Stimulated activated CD4-positive, alpha-beta T cell treated with anti-CD3 and anti-CD28 coated beads, TNF-alpha, amount 100 ng/mL, for 4 hours (primary cell): ENCODE measurements at regions not wholly inside any gene's neighbourhood (a gene's known extent, or its start where the extent isn't known, plus 50 kb on each side); places are given as distances from the start of the nearest gene placed in this dataset.

Source experiments
- DNase-seq, 3 experiments: peaks; one replicate each; pipeline ENCODE4 v3.0.0-alpha.2; 2020; ENCODE audit warnings: low read depth in 3 of 3

GRCh38 chr5:173763410-173763809 is 124.7 kb upstream of the CPEB4 start:
- no peak for DNase-seq

DNA sequence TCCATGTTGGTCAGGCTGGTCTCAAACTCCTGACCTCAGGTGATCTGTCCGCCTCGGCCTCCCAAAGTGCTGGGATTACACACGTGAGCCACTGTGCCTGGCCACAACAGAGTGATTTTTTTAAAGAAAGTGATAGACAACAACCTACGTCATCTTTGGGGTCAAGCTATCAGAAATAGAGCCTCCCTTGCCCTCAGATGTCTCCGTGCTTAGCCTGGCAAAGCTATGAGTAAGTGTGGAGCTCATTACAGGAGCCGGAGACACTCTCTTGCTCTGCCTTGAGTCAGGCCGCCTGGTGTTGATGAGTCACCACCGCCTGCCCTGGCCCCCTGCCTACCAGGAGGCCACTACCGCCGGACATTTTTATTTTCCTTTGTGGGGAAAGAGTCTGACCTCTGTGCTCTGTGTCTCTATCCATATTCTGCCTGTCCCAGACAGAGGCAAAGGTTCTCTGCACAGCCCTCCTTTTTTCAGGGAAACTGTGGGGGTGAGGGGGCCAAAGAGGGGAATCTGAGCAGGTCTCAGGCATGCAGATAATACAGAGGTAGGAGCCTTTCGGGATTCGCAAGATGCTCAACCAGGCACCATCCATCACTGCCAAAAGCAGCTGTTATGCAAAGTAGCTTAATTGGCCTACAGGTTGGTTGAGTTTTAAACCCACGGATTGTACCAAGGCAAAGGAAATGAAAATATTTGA is 123.7 kb upstream of the CPEB4 start:
- DNase-seq: no peak

DNA sequence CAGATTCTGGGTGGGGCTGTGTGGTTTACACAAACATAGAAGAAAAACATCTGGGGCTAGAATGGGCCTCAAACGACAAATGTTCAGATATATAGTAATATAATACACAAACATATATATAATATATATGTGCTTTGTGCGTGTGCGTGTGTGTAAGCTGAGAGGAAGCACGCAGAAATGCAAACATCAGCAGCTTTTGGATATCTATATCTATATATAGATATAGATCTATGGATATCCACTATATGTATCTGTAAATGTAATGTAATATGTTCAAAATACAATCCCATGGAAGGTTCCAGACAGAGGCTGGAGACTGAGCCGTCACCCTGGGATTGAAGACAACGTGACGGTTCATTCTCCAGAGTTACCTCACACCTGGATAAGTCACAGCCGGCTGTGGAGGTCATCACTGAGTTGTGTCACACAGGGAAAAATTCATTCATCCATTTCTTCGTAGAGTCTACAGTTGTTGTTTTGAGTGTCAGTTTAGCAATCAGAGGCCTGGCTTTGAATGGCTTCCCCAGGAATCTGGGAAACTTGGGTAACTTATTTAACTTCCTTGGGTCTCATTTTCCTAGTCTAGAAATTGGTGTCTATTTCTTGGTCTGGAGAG is 123.0 kb upstream of the CPEB4 start:
- DNase-seq: no peak

- no peak for DNase-seq
Measured at GRCh38 chr5:173765661-173766060, 122.5 kb upstream of the CPEB4 start.

DNA sequence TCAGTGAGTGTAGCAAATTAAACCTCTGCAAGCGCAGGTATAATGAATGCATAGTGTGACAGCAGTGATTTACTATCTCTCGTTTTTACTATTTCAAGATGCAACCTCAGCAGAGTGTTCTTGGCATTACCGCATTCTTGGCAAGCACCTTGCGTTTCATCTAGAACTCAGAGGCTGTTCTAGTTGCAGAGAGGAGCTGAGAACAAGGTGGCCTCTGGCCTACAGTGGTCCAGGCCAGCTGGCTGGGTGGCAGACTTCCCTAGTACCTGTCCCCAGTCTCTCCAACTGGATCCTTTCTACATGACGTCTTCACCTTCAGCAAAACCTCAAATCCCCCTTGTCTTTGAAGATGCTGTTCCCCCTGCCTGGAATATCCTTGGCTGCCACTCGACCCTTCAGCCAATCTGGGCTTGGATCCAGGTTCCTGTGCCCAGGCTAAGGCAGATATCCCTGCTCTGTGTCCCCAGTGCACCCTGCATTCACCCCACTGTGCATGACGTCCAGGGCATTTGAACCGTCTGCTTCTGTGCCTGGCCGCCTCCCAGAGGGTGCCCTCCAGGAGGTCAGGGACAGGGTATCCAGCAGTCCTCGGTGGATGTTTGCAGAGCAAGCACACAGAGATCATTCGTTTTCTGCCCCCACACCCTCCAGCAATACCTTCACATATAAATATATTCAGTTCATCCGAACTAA is 120.4 kb upstream of the CPEB4 start:
- DNase-seq: no peak

- DNase-seq: no peak
Measured at GRCh38 chr5:173768267-173768806, 119.8 kb upstream of the CPEB4 start.

- no peak for DNase-seq
Measured at GRCh38 chr5:173768891-173769290, 119.3 kb upstream of the CPEB4 start.

DNA sequence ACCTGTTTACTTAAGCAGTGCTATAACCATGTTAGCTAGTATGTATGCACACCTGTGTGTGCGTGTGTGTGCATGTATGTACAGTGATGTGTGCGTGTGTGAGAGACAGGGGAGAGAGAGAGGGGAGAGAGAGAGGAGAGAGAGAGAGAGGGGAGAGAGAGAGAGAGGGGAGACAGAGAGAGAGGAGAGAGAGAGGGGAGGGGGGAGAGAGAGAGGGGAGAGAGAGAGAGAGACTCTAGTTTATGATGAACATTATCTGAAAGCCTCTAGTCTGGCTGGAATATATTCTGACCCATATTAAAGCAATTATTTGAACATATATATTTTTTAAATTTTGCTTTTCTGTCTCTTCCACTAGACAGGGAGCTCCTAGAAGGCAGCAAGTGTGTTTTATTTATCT is 117.5 kb upstream of the CPEB4 start:
- DNase-seq: no peak

GRCh38 chr5:173771121-173771724 is 116.9 kb upstream of the CPEB4 start:
- no peak for DNase-seq

DNA sequence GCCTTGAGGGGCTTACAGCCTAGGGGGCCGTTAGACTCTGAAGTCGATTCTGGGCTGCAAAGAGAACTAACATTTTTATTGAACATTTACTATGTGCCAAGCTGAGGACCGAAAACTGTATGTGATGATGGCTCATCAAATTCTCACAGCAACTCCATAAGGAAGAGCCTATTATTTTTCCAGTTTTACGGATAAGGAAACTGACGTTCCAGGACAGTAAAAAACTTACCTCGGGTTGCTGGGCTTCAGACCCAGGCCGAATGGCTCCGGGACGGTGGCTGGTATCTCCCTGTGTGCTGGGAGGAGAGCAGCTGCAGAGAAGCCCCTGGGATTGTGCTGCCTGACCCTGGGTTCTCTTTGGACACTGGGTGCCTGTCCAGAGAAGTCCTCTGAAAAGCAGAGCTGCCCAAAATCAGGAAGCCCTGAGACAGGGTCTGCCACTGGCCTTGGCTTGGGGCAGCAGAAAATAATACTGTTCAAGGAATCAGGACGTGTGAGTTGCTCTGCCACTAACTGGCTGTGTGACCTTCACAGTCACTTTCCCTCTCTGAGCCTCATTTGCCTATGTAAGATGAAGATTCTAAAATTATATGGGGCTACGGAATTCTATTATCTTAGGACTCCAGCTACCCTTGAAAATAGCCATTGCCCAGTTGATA is 116.3 kb upstream of the CPEB4 start:
- DNase-seq: no peak

- DNase-seq: no peak
Measured at GRCh38 chr5:173772384-173773059, 115.6 kb upstream of the CPEB4 start.

DNA sequence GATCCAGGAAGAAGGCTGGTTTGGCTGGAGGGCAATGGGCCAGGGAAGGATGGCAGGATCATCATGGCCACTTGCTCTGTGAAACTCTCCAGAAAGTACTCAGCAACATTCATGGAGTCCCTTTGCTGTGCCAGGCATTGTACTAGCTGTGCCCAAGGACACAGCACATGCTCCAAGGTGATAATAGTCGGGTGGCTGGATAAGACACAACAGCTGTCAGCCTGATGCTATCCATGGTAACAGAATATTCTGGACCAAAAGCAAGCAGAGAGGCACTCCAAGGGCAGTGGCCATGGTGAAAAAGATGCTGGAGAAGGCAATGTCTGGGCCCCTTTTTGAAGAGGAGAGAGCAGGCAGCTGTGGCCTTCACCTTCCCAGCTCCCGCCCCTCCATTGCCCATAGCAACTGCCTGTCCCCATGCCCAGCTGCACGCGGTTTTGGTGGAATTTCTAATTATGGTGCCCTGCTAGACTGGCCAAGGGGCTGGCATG is 113.8 kb upstream of the CPEB4 start:
- DNase-seq: no peak

- no peak for DNase-seq
Measured at GRCh38 chr5:173775261-173776197, 112.6 kb upstream of the CPEB4 start.

GRCh38 chr5:173777149-173777548 is 111.0 kb upstream of the CPEB4 start:
- DNase-seq: no peak

DNA sequence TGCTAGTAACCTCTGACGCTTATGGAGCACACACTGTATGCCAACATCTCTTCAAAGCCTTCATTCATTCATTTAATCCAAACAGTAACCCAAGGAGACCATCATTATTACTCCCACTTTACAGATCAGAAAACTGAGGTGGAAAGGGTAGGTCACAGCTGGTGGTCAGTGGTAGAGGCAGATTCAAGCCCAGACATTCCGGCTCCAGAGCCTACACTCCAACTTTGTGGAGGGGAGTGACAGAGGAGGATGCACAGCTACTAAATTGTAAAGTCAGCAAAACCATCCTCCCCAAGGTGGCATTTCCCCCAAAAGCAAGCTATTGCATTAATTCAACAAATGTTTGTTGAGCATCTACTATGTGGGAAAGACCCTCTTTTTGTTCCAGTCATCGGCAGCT is 110.5 kb upstream of the CPEB4 start:
- no peak for DNase-seq

DNA sequence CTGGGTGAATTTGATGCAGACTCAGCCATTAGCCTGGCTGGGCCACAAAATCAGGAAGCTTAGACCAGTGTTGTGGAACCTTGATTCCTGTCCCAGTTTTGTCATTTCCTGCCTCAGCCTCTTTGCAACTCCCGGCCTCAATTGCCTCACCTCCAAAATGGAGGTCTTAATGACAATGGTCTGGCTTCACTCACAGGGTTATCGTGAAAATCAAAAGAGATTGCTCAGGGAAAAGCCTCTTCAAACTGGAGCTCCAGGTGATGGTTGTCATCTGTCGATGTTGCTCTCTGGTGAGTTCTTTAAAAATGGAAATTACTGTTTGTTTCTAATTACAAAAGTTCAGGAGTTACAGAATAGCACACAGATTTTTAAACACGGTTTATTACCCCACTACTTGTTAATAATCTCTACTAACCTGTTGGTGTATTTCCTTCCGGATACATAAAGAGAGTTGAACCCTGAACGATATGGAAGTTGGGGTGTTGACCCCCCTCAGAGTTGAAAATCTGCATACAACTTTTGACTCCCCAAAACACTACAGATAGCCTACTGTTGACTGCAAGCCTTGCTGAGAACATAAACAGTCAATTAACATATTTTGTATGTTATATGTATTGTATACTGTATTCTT is 109.9 kb upstream of the CPEB4 start:
- DNase-seq: no peak

DNA sequence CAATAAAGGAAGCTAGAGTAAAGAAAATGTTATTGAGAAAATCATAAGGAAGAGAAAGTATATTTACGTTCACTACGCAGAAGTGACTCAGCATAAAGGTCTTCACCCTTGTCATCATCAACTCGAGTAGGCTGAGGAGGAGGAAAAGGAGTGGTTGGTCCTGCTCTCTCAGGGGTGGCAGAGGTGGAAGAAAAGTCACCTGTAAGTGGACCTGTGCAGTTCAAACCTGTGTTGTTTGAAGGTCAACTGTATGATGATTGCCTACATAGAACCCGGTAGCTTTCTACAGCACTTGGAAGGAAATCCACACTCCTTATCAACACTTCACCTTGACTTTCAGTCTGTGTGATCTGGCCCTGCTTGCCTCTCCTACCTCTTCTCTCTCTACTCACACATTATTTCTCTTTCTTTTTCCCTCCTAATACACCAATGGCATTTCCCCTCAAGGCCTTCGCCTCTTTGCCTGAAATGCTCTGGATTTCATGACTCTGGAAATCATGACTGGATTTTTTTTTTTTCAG is 109.3 kb upstream of the CPEB4 start:
- DNase-seq: no peak

DNA sequence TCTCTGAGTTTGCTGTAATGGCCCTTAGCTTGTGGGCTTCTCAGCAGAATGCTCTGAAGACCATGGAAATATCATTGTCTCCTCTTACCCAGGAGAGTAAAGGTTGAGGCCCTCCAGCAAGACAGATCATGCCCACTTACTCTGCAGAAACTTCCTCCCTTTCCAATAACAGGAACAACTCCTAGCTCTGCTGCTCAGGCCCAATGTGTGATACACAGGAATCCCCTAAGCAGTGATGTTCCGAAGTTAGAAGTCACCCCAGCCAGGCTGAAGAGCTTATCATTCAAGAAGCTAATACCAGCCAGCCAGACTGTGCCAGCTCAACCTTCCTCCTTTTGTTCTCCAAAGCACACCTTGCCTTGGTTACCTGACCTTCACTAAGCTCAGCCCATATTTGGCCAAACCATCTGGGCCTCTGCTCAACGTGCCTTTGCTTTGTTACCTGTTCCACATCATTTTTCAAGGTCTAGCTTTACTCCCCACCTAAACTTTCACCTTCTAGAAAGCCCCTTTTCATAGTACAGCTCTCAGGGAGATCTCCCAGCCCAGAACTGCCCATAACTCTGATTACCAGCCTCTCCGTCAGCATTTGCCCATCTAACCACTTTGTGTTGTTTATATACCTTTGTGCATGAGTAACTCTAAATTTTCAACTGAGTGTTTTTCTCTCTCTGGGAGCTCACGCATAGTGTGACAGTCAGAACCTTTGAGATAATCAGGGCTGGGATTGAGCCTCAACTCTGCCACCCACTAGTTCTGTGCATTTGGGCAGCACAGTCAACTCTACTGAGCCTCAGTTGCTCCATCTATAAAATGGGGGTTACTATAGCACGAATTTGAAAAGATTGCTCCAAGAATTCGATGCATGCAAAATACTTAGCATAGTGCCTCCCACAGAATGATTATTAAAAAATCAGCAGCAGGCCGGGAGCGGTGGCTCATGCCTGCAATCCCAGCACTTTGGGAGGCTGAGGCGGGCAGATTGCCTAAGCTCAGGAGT is 107.6 kb upstream of the CPEB4 start:
- no peak for DNase-seq
